ENCODE measurements at regions not wholly inside any gene's neighbourhood (a gene's known extent, or its start where the extent isn't known, plus 50 kb on each side); places are given as distances from the start of the nearest gene placed in this dataset.

- TF ChIP-seq HNF4G (IDR thresholded peaks at IDR 0.05), result no peak
- TF ChIP-seq ZBTB33 (IDR thresholded peaks at IDR 0.05), result no peak
- TF ChIP-seq CTCF (IDR thresholded peaks at IDR 0.05; ENCODE audit: low read depth, low read length, missing input control), result no peak
- TF ChIP-seq RAD21 (IDR thresholded peaks at IDR 0.05), result no peak
- no peak for TF ChIP-seq GABPA (IDR thresholded peaks at IDR 0.05 in 1 of 2, conservative IDR thresholded peaks at IDR 0.05 in 1 of 2)
- TF ChIP-seq EGR1 (IDR thresholded peaks at IDR 0.05; ENCODE audit: low read depth in 2 of 2), result no peak
- TF ChIP-seq TAF1 (conservative IDR thresholded peaks at IDR 0.05), result no peak
- TF ChIP-seq YY1 (IDR thresholded peaks at IDR 0.05), result no peak
- no peak for TF ChIP-seq JUND (IDR thresholded peaks at IDR 0.05)
- no peak for TF ChIP-seq REST (IDR thresholded peaks at IDR 0.05)
- no peak for TF ChIP-seq FOXA2 (IDR thresholded peaks at IDR 0.05)
These were observed 1010.7 kb upstream of the AUTS2 start for GRCh38 chr7:68587599-68587998.
